Endothelial cell of hepatic sinusoid (primary cell): ENCODE measurements at regions not wholly inside any gene's neighbourhood (a gene's known extent, or its start where the extent isn't known, plus 50 kb on each side); places are given as distances from the start of the nearest gene placed in this dataset.
"Not testable (repeated sequence)": the region's sequence is repeated elsewhere in the genome, so short reads cannot be mapped to it uniquely, and the experiment has no call there.

ENCODE experiments used
- in situ Hi-C: cut with HindIII; loops from 2 replicates; pipeline ENCODE4 v1.10.0; 2017; ENCODE audit warnings: low sequenced_read_pairs

DNA sequence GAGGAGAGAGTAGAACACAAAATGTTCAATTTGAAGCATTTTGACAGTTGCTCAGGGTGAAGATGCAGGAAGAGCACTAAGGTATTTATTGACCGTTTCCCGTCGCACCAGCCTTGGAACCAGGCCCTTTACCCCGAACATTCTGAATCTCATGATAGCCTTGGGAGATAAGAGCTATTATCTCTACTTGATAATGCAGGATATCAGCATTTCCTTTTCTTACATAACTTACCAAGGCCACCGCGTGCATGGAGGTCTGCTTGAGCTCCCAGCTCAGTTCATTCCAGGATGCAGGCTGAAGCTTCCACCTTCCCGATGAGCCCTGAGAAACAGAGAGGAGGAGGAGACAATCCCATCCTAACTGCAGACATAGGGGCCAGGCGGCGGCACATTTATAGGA is 324.2 kb upstream of the COBL start:
- in situ Hi-C loops, result no loop called here

DNA sequence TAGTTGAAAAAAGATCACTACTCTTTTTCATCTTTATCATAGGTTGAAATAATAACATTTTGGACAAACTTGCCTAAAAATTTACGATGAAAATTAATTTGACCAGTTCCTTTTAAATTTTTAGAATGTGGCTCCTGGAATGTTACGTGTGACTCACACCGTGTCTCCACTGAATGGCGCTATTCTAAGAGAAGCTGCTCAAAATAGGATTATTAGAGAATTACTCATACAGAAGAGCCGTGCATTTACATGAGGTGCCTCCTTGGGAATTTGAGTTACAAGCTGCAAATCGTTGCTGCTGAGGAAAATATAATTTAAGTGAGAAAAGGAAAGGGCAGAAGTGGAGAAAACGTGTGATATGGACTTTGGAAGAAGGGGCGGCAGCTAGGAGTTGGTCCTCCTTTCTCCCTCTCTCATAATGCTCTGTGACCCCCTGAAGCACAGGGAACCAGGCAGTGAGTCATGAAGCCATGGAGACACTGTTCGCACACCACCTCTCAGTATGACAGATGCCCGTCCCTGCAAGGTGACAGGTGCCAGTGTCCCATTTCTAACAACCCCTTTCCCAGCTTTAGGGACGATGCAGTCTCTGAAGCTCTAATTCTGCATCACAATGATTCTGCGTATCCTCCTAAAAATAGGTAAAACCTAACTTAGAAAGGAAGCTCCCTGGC is 323.2 kb upstream of the COBL start:
- in situ Hi-C loops, result no loop called here

DNA sequence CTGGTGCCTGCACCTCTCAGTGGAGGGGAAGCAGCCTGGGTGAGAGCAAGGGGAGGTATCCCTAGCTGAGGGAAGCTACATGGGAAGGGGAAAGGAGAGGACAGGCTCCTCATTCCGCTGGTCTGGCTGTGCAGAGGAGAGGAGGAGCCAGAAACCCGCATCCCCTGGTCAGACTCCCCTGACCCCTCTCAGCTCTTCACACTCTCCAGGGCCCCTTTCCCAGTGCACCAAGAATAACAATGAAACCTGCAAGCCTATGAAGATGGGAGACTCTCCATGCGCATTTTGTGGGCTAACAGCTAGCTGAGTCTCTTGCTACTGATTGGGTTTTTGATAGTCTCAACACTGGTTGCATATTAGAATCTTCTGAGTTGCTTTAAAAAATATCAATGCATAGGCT is 319.9 kb upstream of the COBL start:
- in situ Hi-C loops, result no loop called here

DNA sequence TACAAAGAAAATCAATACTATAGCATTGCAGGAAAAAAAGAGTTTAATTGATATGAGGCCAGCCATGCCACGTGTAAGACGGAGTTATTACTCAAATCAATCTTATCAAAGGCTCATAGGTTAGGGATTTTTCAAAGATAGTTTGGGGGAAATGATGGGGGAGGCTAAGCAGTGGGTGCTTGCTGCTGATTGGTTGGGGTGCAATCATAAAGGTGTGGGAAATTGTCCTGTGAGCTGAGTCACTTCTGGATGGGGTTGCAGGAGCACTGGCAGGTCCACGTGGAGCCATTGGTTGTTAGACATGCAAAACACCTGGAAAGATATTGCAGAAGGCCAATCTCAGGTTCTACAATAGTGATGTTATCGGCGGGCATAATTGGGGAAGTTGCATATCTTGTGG is 319.2 kb upstream of the COBL start:
- in situ Hi-C loops, result no loop called here

DNA sequence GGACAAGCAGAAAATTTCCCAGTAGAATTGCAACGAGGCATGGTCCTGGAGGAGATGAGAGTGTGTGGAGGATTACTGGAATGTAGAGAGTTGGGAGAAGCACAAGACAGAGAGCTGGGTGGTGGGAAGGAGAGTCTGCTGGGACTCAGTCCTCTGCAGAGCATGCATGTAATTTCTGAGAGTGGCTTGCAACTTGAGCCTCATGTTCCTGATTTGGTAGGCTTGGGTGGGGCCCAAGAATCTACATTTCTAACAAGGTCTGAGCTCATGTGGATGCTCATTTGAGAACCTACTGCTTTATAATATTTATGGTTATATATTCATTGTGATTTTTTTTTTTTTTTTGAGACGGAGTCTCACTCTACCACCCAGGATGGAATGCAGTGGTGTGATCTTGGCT is 317.9 kb upstream of the COBL start:
- in situ Hi-C loops, result no loop called here

DNA sequence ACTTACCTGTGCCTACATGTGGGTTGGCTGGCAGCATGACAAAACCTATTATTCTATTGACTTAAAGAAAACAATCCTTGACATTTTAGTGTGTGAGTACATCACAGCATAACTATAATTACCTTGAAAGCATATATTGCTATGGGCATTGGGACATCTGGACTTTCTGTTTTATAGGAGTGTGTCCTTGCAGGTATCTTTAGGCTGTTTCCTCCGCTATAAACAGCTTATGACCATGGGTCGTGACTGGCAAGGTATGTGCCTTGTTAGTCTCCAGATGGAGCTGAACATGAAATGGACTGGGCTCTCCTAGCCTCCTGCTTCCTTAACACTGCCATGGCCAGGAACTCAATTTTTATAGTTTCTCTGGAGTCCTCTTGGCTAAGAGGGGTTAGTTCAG is 317.4 kb upstream of the COBL start:
- in situ Hi-C loops, result no loop called here

DNA sequence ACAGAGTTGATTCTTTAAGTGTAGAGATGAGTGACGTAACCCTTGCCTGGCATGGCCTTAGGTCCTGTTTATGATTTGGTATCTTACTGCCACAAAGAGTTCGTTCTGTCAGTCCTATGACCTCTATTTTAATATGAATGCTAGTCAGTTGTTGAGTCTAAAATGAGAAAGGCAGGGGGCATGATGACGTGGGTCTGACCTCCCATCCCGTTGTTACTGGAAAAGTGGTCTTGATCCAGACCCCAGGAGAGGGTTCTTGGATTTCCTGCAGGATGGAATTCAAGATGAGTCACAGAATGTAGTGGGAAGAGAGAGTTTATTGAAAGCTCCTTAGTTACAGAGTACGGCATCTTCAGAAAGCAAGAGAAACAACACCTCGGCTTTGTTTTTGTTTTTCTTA is 317.0 kb upstream of the COBL start:
- in situ Hi-C loops, result no loop called here

DNA sequence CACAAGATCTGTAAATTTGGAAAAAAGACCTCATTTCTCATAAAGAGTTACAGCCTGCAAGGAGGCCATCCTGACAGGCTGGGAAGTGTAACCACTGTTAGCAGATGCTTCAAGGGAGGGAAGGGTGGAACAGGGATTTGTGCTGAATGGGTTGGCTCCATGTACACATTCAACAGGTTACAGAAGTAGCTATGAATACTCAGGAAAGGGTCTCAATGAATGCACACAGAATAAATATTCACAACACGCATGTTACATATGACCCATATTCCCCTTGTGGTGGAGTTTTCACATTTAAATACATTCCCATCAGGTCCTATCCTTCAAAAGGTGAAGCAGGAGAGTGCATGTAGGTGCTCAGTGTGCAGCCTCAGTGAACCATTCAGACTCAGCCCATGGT is 316.4 kb upstream of the COBL start:
- in situ Hi-C loops, result no loop called here

DNA sequence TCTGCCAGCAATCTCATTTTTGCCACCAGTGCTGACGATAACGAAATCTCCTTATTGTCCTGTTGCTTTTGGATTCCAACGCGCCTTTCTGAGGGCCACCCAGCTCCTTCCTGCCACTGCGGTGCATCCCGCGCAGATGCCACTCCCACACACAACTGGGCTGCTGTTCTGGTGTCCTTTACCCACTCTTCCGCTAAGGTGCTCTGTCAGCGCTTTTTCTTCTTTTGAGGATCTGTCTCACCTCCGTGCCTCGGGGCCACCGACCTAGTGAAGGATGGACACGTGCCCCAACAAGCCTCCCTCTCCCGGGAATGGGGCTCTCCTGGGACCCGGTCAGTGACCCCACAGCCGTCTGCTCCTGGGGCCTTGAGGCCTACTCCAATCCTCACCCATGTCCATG is 314.3 kb upstream of the COBL start:
- in situ Hi-C loops, result no loop called here

DNA sequence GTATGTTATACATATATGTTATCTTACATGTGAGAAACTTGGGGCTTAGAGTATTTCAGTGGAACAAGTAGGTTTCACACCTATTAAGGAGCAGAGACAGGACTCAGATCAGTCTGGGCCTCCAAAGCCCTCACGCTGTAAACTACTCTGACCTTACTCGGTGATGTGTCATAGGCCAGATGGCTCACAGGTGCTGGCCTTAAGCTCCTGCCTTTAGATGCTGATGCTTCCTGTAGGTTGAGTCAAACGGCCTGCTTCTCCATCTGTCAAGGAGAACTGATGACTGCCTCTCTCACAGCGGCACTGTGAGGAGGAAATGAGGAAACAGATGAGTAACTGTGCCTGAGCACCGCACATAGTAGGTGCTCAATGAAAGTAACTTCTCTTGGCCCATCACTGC is 312.6 kb upstream of the COBL start:
- in situ Hi-C loops, result no loop called here

DNA sequence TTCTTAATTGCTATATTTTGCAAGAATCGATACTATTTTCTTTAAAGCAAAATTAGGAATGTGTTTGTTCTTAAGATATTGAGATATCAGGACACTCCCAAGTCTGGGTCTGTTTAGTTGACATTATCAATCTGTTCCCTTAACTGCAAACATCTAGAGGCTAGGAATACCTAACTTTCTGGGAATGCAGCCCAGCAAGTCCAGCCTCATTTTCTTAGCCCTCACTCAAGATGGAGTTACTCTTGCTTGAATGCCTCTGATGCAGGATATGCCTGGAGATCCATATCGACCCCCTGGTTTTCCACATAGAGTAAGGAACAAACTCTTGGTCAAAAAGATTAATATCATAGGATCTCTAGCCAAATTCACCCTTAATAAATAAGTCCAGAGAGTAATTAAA is 305.3 kb upstream of the COBL start:
- in situ Hi-C loops, result no loop called here

DNA sequence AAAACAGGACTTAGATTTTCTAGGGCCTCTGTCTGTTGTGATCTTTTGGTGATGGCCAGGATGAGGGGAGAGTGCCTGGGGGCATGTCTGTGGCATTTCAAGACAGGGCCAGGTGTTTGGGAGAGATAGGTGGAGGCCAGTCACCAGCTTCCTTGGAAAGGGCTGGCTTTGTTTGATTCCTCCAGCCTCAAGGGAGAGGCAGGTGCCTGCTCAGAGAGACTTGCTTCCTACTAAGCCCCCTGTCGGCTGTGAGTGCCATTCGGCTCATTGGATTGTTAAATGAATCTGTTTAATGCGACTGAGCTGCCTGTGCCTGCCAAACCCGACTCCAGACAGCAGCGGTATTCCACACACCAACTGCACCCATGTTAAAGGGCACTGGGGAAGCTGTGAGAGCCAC is 304.1 kb upstream of the COBL start:
- in situ Hi-C loops, result no loop called here

DNA sequence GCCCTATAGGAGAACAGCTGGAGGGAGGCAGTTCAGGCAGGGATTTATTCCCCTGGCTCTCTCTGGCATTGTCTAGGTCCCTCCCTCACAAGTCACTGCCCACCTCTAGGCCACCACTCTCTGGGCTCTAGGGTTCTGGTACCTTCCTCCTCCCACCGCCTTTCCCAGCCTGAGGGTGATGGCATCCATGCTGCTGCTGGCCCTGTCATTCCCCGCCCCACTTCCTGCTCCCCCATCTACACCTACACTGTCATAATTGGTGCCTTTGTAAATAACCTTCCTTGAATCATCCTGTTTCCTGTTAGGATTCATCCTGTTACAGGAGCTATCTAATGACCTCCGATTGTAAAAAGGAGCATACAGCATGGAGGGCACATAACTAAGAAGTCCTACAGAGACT is 303.3 kb upstream of the COBL start:
- in situ Hi-C loops, result no loop called here

DNA sequence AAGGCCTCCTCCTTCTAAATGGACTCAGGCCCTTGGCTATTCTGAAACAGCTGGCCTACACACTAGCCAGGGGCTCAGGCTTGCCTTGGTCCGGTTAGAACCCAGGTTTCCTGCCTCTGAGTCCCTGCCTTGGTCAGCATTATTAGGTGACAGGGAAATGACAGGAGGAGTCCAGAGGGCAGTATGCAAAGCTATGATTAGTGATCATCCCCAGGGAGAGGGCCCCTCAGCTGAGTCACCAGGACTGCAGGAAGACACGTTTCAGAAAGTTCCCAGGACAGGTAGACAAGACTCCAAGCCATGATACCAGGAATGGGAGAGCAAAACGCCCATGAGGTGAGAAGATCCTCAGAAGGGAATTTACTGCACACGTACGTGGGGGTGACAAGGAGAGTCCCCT is 301.1 kb upstream of the COBL start:
- in situ Hi-C loops, result no loop called here

DNA sequence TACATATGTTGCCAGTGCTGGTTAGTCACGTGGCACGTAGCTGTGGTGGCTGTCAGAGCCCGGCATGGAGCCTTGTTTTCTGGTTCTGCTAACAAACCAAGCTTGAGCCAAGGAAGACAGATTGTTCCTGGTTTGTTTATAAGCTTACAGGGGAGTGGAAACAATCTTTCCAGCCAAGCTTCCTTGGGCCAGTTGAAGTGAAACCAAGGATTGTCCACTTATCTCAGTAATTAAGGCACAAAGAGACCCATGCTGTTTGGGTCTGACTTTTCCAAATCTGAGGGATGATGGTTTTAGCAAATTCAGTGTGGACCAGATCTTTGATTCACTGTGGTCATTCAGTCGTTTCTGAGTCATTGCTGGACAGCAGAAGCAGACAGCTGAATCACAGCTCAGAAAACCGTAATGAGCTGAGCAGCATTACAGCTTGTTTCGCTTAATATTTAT is 297.3 kb upstream of the COBL start:
- in situ Hi-C loops, result no loop called here

DNA sequence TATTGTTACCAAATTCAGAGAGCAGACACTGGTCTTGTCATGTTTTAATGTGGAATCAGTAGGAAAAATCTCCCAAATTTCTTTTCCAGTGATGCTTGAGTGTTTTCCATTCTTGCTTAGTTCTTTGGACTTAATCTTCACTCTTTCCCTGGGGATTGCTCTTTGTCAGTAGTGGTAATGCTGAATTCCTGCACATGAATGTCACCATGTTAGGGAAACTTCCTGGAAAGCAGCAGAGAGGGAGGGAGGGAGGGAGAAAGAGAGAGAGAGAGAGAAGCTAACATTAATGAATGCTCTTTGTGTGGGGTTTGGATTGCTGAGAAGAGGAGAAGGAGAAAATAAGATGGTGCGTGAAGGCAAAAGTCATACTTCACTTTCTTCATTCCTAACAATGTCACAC is 295.3 kb upstream of the COBL start:
- in situ Hi-C loops, result no loop called here

DNA sequence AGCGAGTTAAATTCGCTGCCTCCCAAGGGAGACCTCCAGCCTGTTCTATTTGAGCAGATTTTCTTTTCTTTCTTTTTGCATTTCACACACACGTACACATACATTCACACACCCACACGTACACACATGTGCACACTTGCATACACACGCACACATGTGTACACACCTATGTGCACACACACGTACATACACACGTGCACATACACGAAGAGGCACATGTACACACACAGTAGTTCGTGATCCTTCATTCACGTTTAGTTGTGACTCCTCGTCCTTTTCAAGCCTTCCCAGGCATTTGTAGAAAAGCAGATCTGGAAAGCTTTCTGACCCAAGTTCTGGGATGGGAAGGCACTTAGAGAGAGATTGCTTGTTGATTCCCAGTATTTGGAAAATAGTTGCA is 290.8 kb upstream of the COBL start:
- in situ Hi-C loops, result no loop called here

DNA sequence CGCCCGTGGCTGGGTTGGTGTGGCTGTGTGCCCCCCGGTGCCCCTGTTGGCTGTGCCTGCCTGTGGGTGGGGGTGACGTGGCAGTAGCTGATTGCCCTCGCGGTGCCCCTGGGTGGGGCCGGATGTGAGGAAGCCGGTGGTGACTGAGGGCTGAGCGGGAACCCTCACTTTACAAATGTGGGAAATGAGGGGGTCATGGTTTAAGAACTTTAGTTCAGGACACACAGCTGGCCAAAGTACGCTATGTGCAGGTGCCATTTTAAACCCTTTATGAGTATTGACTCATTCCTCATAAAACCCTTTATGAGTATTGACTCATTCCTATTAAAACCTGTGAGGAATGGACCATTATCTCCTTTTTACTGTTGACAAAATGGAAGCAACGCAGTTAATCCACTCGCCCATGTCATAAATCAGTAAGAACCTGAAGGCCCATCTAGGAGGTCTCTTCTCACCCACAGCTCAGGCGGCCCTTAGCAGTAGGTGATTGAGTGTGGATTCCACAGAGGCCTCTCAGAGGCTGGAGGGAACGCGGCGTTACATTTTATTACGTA is 290.1 kb upstream of the COBL start:
- in situ Hi-C loops, result no loop called here

DNA sequence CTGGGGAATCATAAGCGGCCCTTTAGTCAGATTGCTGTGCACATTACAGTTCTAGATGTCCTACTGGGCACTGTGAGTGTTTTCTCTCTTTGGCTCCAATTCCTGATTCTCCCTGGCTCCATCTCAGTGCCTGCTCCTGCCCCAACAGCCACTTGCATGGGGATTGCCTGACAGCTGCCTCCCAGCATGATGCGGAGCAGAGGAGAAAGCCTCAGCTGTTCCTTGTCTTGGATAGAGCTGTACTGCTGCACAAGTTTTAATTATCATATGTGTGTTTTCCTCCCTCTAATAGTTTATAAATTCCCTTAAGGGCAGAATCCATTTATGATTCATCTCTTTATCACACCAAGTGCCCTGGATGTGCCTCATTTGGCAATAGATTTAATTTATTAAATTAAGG is 285.8 kb upstream of the COBL start:
- in situ Hi-C loops, result no loop called here

DNA sequence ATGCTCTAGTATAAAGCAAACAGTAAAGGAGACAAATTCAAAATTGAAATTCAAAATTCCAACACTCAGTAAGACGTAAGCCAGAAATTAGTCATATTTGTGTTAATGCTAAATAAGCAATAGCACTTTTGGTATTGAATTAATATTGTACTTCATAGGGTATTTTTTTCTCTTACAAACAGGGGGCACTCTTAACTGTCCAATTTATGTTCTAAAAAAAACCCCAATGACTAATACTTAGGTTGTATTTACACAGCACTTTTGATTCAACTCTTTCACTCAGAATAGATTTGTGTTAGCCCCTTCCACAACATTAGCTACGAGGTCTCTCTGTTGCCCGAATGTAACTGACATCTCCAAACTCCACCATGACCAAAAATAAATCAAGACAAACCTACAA is 284.9 kb upstream of the COBL start:
- in situ Hi-C loops, result no loop called here

DNA sequence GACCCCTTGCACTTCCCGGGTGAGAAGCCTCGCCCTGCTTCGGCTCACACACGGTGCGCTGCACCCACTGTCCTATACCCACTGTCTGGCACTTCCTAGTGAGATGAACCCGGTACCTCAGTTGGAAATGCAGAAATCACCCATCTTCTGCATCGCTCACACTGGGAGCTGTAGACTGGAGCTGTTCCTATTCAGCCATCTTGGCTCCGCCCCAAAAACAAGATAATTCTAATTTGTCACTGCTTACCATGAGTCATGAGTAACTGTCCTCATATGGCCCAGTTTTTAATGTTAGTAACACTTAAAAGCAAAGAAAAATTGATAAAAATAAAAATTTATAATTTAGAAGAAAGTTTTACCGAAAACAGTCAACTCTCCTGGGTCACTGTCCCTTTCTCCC is 283.3 kb upstream of the COBL start:
- in situ Hi-C loops, result not testable (repeated sequence)

DNA sequence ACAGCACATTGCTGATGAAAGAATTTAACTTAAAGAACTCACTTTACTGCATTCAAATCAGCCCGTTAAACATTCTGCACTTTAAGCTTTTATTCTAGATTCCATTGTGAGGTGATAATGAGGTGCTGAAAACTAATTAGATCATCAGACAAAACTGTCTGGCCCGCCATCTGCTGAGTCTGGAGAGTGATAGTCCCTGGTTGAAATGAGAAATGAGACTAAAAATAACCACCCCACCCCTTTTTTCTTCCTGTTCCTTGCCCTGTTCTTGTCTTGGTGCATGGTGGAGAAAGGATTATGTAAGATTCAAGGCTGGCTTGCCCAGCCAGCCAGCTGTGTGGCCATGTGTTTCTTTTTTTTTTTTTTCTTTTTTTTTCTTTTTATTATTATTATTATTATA is 277.0 kb upstream of the COBL start:
- in situ Hi-C loops, result no loop called here
